GM21381 (cell line): ENCODE measurements at regions not wholly inside any gene's neighbourhood (a gene's known extent, or its start where the extent isn't known, plus 50 kb on each side); places are given as distances from the start of the nearest gene placed in this dataset.

ENCODE experiments used
- ATAC-seq: cut with Tn5 transposase; IDR thresholded peaks from one replicate; pipeline ENCODE4 v1.9.1; 2021; ENCODE audit warnings: mild to moderate bottlenecking, moderate library complexity; ENCODE audit not compliant: unreplicated experiment

DNA sequence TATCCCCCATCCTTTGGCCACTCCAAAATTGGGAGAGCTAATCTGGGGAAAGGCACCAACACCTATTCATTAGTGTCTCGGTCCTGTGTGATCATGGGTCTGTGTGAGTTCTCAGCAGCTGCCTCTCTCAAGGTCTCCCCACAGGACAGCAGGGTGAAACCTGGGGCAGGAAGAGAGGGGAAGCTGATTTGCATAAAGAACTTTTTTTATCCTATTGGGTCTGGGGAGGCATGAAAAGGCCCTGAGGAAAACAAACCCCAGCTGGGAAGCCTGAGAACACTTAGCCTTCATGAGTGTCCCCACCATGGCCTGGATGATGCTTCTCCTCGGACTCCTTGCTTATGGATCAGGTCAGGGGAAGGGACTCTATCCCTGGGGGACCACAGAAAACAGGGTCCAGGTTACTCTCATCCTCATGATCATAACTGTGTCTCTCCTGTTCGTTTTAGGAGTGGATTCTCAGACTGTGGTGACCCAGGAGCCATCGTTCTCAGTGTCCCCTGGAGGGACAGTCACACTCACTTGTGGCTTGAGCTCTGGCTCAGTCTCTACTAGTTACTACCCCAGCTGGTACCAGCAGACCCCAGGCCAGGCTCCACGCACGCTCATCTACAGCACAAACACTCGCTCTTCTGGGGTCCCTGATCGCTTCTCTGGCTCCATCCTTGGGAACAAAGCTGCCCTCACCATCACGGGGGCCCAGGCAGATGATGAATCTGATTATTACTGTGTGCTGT lies 116.0 kb upstream of the TOP3B start:
- ATAC-seq: no peak

DNA sequence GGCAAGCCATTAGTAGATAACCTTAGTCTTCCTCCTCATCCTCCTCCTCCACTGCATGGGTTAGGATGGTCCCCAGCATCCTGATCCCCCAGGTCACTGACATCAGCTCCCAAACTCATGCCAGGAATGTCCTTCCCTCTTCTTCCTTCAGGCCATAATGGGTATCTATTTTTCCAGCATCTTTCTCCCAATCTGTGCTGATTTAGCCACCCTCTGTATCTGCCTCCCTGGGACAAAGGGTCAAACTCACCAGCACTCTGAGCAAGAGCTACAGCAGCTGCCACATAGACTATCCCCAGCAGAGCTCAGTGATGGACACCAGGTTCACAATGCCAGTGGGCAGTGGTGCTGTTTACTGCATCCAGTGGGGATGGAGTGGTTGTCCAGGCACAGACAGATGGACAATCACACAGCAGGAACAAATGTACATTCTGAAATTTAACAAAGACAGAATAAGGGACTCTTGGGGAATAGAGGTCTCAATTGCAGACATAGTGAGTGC lies 115.2 kb upstream of the TOP3B start:
- ATAC-seq: no peak

DNA sequence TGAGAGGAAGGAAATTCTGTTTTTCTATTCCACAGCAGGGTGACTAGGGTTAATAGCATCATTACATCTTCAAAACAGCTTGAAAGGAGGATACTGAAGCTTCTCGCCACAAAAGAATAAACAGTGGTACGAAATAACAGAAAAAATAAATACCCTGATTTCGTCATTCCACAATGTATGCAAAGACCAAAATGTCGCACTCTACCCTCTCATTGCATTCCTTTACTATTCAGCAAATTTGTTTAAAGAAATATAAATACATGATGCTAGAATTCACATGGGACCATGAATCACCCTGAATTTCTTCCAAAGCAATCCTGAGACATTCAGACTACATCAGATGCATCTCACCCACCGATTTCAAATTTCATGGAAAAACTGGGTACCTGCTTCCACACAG lies 112.3 kb upstream of the TOP3B start:
- no peak for ATAC-seq

DNA sequence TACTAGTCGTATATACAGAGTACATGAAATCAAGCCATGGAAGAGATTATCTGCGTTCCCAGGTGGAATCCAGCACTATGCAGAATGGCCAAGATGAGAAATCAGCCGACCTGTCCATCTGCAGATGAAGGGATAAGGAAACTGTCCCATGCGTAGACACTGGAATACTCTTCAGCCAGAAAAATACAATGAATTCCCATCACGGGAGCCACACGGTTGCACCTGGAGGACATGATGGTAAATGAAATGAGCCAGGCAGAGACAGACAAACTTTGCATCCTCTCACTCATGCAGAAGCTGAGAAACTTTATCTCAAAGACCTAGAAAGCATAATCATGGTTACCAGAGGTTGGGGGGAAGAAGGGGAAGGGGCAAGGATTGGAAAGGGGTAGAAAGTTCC lies 111.9 kb upstream of the TOP3B start:
- ATAC-seq: no peak

DNA sequence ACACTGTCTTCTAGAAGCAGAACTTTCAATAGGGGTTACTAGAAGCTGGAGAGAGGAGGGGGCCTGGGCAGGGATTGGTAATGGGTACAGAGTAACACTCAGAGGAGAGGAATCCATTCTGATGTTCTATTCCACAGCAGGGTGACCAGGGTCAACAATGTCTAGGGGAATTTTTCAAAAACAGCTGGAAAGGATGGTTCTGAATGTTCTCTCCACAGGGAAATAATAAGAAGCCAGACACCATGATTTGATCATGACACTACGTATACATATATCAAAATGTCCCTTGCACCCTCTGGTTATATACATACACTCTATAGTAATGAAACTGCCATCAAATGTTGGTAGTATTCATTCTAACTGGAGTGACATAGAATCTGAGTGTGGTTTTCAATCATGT lies 111.2 kb upstream of the TOP3B start:
- no peak for ATAC-seq

DNA sequence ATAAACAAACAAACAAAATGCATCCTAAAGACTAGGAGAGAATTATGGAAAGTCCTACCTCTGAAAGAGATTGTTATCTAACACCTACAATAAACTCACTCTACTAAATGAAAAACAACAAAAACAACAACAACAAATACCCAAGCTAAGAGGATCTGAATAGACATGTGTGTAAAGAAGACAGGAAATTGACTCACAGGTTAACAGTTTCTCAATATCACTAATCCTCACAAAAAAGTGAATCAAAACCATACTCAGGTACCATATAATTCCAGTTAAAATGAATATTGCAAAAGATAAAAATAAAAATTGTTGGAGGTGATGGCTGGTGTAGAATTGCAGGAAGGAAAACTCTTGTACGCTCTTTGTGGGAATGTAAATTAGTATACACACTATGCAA lies 110.4 kb upstream of the TOP3B start:
- no peak for ATAC-seq

DNA sequence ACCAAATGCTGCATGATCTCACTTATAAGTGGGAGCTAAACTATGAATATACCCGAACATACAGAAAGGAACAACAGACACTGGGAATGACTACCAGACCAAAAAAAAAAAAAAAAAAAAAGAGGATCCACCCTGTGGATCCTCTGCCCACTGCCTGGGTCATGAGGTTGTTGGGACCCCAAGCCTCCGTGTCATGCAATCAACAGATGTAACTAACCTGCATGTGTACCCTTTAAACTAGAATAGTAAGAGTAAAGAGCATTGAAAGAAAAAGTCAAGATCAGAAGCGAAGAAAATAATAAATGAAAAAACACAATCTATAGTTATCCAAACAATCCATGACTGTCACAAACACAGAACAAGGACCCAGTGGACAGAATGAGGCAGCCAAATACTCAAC lies 109.5 kb upstream of the TOP3B start:
- no peak for ATAC-seq

DNA sequence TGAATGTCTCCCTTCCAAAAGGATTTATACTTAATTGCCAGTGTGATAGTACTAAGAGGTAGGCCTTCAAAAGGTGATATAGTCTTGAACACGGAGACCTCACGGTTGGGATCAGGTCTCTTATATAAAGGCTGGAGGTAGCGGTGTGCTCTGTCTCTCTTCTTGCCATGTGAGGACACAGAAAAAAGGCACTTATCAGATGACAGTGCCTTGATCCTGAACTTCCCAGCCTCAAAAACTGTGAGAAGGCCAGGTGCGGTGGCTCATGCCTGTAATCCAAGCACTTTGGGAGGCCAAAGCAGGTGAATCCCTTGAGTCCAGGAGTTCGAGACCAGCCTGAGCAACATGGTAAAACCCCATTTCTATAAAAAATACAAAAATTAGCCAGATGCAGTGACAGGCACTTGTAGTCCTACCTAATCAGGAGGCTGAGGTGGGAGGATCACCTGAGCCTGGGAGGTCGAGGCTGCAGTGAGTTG lies 108.9 kb upstream of the TOP3B start:
- ATAC-seq: no peak

DNA sequence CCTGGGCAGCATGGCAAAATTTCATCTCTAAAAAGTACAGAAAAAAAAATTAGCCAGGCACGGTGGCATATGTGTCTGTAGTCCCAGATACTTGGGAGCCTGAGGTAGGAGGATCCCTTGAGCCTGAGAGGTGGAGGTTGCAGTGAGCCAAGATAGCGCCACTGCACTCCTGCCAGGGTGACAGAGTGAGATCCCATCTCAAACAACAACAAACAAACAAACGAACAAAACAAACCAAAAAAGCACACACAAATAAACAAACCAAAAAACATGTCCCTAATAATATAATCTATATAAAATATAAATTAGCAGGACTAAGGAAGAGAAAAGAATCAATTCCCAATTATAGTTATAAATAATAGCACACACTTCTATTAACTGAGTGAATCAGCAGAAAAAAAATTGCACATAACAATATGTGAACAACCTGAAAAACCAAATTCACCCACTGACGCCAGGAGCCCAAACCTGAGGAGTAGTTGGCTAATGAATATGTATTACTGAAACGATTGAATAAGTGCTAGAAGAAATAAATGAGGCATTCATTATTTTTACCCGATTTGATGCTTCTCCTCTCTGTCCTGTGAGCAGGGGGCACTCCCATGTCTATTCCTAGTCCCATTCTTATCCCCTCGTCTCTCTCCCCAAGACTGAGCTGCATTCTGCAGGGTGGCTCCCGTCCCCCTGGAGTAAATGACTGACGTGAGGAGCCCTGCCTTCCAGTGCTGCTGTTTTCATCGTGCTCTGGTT lies 108.2 kb upstream of the TOP3B start:
- no peak for ATAC-seq

DNA sequence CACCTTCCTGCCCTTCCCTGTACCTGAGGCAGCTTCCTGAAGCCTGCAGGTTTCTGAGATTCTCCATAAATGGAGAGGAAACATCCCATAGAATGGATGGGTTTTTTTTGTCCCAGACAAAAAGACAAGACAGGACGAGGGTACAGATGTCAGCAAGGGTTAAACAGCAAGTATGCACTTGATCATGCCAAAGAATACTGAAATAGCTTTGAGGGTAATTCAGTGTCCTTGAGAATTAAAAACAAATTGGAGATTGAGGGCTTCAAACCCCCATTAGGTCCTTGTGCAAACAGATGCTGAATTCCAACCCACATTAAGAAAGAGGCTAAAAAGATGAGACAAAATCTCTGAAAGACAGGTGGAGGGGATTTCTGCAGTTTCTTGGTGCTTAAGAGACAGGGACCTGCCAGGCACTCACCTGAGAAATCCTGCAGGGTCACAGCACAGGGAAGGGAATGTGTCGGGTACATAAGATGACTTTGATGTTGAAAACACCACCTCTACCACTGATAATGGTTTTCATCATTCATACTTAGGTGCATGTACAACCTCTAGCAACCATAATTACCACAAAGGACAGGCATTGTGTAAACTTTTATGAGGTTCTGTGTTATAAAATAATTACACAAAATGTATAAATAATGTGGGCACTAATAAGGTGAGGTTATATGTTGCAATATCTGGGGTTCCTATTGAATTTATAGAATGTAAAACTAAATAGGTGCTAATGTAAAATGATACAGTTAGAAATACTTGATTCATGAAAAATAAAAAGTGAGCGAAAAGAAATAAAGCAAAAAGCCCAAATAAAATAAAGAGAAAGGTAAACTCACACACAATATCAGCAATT lies 107.1 kb upstream of the TOP3B start:
- no peak for ATAC-seq

DNA sequence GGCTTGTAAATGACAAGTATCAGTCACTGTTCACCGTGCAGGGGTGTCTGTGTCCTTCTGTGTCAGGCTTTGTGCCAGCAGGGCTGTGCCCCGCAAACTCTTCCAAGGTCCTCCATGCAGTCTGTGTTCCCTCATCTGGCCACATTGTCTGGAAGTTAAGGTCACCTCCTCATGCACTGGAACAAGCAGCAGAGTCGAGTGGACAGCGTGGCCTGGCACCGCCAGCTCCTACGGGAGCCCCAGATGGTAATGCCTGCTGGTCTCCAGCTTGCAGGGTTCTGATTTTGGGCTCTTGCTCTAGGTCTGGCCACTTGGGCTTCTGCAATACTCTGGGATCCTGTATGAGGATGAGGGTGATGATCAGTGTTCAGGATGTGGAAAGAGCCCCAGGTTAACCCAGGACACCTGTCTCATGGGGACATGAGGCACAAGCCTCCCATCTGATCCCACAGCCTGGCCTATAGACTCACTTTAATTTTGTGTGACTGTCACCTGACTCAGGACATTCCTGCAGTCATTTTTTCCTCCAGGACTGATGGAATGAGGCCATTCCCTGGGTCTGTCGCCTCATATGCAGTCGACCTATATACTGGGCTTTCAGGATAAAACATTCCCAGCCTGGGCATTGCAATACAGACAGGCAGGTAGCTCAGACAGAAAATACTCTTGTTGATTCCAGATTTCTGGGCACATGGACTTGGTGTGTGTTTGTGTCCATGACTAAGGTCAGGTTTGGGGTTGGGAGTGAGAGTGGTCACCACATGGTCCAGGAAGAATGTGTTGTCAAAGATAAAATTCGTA lies 106.3 kb upstream of the TOP3B start:
- ATAC-seq: no peak

DNA sequence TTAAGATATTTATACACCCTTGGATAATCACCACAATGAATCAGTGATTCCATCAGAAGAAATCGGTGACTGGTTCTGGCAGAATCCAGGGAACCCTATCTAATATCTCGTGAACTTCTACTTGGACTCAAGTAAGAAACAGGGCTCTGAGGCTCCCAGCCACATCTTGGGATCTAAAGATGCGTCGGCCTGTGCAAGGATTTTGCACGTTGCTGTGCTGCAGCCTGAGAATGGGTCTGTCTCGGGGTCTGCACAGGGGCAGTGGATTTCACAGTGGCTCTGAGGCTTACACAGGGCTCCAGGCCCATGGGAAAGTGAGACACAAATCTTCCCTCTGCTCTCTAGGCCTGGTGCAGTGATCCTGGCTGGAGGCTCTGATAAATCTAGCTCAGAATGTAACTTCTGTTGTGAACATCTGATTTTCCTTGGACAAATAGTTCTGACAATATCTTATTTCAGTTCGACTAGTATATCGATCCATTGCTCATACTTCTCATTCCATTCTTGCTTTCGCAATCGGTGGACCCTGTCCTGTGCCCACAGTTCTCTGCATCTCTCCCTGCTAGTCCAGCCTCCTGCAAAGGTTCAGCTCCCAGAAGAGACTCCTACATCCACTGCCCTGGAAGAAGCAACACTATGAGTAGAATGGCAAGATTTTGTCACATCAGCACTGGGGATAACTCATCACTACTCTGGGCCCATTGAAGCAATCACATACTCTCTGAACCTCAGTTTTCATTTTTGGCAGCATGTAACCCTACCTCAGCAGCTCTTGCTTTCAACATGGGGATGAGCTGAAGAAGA lies 105.5 kb upstream of the TOP3B start:
- ATAC-seq: no peak

DNA sequence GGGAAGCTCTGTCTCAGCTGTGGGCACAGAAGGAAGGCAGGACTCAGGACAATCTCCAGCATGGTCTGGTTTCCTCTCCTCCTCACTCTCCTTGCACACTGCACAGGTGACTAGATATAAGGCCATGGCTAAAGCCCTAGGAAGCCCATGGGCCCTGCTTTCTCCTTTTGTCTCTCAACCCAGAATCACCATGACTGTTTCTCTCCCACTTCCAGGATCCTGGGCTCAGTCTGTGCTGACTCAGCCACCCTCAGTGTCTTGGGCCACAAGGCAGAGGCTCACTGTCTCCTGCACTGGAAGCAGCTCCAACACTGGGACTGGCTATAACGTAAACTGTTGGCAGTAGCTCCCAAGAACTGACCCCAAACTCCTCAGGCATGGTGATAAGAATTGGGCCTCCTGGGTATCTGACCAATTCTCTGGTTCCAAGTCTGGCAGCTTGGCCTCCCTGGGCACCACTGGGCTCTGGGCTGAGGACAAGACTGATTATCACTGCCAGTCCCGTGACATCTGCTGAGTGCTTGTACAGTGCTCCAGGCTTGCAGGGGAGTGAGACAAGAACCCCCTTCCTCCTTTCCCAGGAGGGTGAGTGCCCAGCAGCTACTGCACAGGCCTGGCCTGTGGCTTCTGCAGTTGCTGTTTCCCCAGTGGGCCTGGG lies 104.0 kb upstream of the TOP3B start:
- no peak for ATAC-seq

DNA sequence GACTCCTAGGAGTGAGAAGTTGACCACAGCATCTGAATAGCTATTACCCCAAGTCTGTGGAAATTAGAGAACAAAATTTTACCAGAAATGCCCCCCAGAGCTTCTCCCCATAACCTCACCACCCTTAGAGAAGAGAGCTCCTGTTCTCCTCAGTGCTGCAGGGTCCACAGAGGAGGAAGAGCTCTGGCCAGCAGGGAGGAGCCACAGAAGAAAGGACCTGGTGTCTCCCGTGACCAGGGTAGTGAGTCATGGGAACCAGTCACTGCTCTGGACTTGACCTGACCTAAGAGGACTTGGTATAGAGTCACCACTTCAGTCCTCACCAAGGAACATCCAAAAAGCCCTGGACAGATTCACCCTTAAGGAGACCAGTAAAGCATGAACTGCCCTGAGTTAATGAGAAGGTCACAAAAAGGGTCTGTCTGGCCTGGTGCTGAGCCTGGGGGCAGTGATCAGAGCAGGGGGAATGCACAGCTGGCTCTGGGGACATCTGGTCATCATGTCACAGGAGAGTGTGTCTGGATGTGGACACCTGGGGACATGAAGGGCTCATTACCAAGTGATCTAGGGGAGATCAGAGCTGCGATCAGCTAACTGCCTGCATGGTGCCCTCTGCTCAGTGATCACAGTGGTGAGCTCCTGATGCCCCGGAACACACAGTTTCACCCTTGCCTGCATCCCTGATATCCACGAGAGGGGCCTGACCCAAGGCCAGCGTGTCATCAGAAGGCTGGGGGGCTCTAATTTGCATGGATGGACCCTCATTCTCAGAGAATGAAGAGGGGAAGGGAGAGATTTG lies 103.3 kb upstream of the TOP3B start:
- no peak for ATAC-seq

DNA sequence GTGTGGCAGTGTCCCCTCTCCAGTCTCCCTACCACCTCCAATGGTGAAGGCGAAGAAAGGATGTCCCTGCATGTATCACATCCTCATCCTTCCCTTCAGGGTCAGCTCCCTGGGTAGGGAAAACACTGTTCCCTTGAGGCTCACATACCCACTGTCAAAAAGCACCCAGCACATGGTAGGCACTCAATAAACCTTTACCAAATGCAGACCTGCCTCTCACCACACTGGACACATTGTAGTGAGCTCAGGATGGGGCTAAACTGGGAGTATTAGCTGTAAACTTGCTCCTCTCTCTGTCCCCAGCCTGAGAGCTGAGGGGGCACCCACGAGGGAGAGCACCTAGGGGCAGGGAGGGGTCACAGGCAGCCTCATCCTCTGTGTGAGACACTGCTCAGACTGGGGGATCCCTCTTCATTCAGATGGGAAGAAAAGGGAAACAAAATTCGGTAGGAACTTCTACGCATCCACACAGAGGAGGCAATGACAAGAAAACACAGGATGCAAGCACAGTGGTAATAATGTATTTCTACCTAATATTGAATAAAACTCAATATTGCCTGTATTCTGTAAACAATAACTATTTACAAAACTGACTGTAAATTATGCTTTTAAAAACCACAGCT lies 101.6 kb upstream of the TOP3B start:
- ATAC-seq: no peak

DNA sequence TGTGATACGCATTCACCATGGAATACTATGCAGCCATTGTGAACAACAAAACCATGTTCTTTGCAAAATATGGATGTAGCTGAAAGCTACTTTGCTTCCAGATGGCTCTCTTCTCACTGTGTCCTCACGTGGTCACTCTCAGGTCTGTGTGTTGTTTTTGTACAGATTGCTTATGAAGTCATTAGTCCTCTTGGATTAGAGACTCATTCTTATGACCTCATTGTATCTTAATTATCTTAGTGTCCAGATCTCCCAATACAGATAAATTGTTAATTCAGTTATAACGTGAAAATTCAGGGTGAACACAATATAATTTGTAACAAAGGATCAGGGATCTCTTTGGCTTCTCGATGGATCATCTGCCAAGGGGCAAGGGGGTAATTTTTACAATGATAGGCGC lies 100.4 kb upstream of the TOP3B start:
- ATAC-seq: no peak

DNA sequence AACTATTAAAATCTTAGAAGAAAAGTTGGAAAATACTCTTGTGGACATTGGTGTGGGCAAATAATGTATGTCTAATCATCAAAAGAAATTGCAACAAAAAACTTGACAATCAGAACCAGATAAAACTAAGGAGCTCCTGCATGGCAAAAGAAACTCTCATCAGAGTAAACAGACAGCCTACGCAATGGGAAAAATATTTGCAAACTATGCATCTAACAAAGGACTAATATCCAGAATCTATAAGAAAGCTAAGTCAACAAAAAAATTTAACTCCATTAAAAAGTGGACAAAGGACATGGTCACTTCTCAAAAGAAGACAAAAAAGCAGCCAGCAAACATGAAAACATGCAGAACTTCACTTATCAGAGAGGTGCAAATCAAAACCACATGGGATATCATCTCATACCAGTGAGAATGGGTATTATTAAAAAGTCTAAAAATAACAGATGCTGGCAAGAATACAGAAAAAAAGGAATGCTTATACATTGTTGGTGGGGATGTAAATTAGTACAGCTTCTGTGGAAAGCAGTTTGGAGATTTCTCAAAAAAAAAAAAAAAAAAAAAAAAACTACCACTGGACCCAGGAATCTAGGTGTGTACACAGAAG lies 99.7 kb upstream of the TOP3B start:
- ATAC-seq: no peak

DNA sequence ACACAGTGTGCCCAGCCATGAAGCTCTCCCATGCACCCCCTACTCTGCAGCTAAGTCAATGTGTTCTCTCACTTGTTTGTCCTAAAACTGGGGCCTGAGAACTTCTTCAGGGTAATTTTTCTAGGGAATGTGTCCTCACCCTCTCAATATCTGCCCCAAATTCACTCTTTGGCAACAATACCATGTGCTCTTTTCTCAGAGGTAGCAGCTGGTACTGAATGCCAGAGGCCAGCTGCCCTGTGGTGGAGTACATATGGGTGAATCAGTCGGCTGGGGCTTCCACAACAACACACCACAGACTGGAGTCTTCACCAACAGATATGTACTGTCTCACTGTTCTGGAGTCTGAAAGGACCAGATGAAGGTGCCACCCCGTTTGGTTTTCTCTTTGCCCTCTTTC lies 97.7 kb upstream of the TOP3B start:
- no peak for ATAC-seq
